NCI-H510A treated with DMSO at 0.1 percent for 48 hours (cell line): ENCODE measurements at regions not wholly inside any gene's neighbourhood (a gene's known extent, or its start where the extent isn't known, plus 50 kb on each side); places are given as distances from the start of the nearest gene placed in this dataset.

ENCODE experiments used
- DNase-seq: peaks from one replicate; lab custom pipeline; 2025; lab: John Stamatoyannopoulos, UW

DNA sequence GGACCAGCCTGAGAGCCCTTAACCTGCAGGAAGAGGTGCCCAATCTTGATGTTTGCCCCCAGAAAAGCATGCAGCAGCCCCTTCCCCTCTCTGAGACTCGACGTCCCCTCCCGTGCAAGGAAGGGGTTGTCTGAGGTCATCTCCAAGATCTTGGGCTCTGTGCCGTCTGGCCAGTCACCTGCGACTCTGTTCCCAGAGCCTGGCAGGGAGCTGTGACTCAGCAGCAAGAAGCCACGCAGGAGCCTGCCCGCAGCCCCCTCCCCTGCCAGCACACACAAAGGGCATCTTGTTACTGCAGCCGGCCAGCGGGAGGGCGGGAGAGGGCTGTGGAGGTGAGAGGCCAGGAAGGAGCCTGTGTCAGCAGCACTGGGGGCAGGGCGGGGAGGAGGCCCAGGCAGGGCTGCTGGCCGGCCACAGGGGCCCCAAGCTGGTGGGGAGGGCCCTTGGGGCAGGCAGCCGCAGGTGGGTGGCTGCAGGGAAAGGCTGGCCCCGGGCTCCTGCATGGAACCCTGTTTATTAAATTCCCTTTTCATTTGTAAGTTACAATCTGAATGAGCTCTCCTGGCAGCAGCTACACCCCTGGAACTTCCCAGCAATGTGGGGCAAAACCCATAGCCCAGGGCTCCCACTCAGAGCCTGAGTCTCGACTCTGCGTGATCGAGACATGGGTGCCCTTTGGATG, 103.7 kb upstream of the ZMIZ1 start:
- peak; percentile 77 for DNase-seq

DNA sequence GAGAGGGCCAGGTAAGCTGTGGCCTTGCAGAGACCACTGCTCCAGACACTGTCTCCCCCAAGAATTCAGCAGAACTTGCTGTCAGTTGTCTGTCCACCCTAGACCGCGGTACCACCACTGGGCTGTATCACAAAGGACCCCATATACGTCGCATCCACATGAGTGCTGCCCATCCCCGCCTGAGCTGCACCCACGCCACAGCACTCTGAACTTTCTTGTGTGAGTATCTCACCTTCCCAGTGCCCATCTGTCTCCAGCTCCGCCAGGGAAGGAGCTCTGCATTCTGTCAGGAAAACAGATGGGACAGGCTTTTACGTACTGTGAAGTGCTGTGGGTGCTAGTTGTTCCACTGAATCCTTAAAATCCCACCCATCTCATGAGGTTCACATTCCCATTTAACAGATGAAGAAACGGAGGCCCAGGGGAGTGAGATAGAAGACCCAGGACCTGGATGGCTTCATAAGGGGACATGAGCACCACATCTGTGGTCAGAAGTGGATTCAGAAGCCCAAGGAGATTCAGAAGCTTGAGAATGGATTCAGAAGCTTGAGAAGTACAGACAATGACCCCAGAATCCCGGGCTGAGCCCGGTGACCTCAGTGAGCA, 102.5 kb upstream of the ZMIZ1 start:
- no peak for DNase-seq

DNA sequence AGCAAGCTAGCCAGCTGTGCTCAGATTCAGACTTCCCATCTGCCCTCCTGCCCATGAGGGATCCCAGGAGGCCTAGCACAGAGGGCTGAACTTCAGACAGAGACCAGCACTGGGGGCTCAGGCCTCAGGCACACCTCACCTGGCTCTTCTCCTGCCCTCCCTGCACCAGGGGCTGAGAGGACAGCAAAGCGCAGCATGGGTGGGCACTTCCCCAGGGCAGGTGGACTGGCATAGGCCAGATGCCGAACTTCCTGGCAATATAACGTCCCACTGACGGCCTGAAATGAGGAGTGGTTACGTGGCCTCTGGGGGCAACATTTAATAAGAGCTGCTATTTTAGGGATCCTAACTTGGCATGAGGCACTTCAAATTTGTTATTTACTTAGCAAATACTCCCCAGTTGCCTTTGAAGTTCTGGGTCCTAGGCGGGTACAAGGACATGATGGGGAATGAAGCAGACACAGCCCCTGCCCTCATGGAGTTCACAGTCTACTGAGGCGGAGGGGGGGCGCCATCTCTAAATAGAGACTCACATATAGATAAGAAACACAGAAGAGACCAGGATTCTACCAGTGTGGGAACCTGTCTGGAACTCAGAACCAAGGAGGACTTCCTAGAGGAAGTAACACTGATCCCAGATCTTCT, 101.8 kb upstream of the ZMIZ1 start:
- no peak for DNase-seq

DNA sequence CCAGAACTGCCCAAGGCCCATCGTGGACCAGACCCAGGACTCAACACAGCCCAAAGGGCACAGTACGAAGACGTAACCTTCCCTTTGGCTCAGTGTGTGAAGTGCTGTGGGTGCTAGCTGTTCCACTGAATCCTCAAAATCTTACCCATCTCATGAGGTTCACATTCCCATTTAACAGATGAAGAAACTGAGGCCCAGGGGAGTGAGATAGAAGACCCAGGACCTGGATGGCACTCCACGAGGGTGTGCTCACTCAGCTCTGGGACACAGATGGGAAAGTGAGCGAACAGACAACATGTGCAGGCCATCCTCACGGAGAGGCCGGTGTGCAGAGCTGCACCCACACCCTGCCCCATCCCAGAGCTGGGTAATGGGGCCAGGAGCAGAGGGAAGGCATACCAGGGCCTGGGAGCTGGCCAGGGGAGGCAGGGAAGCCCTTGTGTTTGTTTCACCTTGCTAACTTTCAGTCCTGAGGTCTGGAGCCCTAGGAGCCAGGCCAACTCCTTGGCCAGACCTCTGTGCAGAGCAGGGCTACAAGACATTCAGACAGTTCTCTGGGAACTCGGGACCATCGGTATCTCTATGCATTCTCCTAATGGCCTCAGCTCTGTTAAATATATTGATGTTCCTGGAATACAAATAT, 100.3 kb upstream of the ZMIZ1 start:
- no peak for DNase-seq

DNA sequence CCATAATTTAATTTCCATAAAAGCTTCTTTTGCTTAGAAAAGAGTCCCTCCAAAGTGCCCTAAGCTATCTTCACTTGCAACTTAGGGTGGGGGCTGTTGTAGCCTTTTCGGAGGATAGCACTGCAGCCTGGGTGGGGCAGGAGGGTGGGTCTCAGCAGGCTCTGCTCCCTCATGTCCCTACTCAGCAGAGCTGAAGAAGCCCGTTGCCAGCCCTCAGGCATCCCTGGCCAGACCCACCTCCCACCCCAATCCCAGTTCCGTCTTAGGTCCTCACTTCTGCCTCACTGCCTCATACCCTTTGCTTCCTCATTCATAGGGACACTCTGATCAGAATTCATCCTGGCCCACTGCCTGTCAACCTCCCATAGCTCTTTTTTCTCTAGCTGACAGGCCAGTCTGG, 99.8 kb upstream of the ZMIZ1 start:
- no peak for DNase-seq

DNA sequence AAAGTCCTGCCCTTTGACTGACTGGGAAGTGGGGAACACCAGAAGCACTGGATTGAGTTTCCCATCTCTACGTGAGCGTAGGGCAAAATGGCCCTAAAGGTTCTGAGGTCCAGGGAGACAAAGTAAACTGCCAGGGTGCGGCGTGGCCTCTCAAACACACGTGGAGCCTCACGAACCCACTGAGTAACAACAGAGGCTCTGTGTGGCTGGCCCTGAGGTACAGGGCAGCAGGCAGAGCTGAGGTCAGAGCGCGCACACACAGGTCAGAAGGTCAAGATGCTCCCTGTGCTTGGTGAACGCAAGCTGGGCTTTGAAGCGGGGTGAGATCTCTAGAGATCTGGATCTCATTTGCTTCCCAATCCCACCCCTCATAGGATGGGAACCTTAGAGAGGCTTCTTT, 99.0 kb upstream of the ZMIZ1 start:
- DNase-seq, result no peak

DNA sequence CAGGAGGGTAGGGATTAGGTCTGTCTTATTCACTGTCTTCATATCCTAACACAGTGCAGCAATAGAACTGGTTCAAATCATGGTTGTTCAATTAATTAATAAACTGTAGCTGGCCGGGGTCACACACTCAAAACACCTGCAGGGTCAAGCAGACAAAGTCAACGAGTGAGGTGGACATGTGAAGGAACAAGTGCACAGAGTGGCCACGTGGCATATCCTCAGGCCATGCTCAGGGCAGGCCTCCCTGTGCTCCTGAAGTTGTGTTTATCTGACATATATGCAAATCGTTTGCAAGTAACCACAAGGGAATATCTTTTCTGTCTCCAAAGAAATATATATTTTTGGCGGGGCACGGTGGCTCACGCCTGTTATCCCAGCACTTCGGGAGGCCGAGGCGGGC, 98.5 kb upstream of the ZMIZ1 start:
- DNase-seq, result no peak

DNA sequence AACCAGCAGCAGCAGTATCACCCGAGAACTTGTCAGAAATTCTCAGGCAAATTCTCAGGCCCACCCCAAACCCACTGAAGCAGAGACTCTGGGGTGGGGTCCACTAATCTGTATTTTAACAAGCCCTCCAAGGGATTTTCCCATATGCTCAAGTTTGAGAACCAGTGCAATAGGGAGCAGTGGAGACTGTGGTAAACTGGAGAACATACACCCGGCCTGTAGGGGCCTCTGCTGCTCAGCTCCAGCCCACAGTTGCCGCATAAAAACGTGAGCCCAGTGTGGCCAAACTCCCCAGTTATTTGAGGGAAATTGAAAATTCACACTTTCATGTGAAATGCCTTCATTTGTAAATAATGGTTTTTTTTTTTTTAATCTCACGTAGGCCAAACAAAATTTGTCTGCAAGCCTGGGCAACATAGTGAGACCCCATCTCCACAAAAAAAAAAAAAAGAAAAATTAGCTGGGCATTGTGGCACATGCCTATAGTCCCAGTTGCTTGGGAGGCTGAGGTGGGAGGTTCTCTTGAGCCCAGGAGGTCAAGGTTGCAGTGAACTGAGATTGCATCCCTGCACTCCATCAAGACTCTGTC, 97.6 kb upstream of the ZMIZ1 start:
- no peak for DNase-seq

DNA sequence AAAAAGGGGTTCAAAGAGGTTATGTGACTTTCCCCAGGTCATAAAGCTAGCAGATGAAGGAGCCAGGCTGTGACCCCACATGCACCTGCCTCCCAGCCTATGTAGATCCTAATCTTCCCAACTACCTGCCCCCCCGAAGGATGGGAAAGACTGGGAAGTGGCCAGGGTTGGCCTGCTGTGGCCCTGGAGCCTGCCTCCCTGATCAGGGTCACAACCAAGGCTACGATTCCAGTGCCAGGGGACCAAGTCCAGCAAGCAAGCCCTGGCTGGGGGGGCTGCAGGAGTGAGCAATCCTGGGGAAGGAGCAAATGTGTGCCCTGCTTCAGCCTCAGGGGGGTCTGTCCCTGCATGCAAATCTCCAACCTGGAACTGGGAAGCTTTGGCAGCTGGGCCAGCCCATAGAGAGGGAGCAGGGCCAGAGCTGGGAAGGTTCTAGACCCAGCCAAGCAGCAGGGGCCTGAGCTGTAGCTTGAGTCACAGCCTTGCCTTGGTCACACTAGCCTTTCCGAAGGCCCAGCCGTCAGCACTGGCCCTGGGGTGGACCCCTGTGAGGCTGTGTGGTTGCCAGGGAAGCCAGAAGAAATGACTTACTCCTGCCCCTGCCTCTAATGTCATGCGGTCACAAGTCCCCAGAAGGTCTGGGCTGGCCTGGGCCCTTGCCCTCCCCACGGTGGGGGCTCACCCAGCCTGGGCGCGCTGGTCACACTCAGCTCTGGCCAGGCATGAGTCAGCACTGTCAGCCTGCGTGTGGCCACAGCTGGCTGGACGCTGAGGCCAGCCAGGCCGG, 96.4 kb upstream of the ZMIZ1 start:
- no peak for DNase-seq

DNA sequence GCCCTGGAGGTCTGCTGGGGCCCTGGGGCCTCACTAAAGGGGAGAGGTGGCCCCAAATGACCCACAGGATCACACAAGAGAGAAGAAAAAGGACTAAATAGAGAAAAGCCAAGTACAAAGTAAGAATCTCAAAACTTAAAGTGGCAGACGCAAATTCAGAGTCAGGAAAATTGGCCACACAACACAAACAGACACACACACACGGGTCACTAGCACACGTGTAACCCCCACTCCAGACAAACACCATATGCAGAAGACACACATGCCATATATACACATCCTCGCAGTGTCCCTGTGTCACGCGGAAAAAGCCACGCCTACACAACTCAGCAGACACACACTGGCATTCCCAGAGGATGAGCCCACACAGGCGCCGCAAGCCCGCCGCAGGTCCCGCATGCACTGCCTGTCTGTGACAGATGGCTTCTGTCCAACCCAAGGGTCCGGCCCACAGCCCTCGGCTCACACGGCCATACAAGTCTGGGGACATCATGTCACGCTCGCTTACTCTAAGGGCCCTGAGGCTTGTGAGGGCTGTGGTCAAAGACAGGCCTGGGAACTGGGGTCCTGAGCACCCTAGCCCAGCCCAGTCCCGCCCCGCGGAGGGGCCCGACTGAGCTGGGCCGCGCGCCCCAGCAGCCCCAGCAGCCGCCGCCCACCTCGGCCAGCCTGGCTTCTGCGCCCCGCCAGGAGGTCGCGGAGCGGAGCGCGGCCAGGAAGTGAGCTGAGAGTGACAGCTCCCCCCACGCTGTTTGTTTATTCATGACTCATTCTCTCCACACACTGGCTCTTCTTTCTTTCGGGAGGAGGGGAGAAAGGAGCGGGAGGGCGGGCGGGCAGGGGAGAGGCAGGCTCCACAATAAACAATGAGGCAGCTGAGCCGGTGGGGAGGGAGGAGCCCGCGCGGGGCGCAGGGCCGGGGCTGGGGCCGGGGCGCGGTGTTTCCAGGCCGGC, 95.5 kb upstream of the ZMIZ1 start:
- peak; percentile 94 for DNase-seq

DNA sequence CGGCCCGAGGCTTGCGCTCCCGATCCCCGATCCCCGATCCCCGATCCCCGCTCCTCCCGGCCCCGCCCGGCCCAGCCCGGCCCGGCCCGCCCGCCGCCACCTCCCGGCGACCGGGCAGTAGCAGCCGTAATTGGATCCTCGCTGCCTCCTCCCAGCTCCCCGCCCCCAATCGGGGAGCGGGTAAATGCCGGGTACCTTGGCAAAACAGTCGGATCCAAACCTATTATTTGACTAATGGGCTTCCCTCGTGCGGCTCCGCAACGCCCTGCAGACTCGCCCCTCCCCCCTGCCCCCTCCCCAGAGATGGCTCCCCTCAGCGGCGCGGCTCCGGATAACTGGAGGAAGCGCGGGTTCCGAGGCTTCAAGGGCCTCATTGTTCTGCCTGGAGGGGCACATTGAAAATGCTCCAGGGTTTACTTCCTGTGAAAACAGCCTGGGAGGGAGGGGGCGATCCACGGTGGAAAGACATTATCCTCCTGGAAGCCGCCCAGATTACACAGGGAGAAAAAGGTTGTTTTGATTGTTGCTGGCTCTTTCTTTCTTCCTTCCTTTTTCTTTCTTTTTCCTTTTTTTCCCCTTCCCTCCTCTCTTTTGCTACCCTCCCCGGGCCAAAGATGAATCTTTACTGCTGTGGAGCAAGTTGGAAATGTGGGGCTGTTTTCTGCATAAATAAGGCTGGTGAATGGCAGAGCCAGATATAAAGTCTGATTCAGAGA, 94.7 kb upstream of the ZMIZ1 start:
- peak; percentile 91 for DNase-seq

DNA sequence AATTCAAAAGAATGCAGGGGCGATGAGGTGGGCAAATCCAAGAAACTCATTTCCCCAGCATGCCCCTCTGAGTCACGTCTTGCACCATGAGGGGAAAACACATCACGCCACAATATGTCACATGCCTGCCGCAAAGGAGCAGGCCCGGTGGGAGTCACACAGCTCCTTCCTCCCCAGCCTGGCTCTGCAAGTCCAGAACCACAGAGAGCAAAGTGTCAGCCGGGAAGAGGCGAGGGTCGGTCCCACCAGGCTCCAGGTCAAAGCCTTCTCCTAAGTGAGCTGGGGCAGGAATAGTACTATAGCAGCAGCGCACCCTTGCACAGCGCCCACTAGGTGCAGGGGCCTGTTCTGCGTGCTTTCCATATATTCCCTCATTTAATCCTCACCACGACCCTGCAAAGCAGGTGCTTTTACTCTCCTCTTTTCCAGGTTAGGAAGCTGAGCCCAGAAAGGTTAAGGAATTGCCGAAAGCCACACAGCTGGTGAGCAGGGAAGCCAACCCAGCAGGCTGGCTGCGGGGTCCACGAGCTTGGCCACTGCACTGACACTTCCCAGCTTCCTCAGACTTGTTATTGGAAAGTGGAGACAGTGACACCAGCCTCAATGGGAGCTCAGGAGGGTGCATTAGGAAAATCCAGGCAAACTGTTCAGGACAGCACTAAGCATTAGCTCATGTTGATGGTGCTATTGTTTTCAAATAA, 94.0 kb upstream of the ZMIZ1 start:
- peak; percentile 69 for DNase-seq

DNA sequence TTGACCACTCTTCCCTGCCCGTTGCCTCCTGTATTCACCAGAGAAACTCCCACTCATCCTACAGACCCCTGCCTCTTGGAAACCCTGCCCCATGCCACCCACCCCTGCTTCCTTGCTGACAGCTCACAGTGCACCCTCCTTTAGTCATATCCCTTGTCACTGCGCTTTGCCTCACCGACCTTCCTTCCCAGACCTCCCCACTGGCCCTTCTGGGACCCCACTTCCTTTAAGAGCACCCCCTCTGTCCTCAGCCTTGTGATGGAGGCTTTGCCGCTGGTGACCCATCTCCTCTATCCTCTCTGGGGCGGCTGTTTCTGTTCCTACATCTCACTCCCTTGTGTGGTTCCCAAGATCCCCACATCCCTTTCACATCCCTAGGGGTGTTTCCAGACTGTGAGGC, 92.8 kb upstream of the ZMIZ1 start:
- DNase-seq, result no peak

DNA sequence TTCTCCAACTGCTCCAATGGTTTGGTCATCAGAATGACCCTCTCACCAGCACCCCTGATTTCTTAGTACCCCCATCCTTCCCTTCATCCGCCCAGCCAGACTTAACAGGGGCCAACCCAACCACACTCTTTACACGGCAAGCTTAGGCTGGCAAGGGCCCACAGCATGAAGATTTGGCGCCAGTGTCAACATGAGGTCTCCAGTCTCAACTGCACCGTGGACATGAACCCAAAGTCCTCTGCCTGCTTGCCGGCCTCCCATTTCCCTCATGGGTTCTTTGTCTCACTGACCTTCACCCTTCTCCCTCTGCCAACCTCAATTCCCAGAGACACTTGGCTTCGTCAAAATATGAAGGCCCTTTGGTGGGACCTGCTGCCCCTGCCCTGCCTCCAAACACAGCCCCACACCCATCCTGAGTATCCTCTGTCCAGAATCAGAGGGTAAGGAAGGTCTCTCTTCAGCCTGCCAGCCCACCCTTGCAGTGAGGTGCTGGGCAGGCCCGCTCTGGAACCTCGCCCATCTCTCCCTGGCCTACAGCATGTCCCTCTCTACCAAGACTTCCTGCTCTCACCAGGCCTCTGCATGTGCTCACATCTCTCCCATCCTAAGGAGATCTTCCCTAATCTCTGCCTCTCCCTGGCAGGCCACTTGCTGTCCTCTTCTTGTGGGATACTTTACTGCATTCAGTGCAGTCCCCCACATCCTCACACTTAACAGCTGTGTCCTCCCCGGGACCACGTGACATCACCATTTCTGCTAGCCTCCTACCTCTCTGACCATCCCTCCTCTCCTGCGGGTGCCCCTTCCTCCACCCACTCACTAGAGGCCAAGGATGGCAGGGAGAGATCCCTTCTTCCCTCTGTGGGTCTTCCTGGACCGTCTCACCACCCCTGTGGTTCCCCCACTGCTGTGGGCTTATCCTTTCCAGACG, 91.7 kb upstream of the ZMIZ1 start:
- no peak for DNase-seq

DNA sequence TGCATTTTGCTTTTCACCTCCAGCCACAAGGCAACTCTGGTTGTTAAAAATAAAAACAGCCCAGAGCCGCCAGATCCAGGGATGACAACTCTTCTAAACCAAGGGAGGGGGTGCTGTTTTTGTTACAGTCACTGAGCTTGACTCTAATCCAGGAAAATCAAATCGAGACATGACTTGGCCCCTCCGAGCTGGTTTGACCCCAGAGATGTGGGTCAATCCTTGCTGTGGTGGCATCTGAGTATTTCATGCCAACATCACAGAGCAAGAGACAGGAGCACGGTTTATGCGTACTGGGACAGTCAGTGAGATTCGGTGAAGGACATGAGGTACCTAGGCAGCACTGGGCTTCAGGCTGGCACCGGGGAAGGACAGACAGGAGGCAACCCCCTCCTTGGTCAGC, 88.8 kb upstream of the ZMIZ1 start:
- no peak for DNase-seq

DNA sequence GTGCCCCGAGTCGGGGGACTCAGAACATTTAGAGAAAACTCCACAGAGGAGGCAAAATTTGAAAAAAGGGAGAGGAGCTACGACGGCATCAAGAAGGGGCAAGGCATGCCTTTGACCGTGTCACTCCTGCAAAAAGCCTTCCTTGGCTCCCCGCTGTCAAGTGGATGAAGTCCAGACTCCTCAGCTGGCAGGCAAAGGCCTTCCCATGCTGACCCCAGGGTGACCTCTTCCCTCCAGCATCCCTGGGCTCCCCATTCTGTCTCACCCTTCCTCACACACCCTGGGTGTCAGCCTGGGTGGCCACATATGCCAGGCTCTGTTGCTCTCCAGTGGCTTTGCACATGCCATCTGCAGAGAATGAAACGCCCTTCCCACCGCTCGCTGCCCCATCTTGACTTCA, 88.4 kb upstream of the ZMIZ1 start:
- DNase-seq, result no peak

DNA sequence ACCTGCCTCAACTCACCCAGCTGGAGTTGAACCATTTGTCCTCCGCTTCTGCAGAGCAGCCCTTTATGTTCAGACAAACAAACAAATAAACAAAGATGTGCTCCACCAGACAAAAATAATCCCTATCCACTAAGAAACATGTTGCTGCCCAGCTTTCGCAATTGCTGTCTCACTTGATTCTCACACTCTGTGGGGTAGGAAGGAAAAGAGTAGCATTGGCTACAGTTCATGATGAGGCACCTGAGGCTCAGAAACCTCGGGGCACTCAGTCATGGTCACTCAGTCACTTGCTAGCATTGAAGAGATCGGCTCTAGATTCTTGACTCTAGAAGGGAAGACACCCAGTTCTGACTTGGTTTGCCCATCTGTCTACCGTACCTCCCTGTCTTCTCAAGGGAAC, 88.0 kb upstream of the ZMIZ1 start:
- no peak for DNase-seq

DNA sequence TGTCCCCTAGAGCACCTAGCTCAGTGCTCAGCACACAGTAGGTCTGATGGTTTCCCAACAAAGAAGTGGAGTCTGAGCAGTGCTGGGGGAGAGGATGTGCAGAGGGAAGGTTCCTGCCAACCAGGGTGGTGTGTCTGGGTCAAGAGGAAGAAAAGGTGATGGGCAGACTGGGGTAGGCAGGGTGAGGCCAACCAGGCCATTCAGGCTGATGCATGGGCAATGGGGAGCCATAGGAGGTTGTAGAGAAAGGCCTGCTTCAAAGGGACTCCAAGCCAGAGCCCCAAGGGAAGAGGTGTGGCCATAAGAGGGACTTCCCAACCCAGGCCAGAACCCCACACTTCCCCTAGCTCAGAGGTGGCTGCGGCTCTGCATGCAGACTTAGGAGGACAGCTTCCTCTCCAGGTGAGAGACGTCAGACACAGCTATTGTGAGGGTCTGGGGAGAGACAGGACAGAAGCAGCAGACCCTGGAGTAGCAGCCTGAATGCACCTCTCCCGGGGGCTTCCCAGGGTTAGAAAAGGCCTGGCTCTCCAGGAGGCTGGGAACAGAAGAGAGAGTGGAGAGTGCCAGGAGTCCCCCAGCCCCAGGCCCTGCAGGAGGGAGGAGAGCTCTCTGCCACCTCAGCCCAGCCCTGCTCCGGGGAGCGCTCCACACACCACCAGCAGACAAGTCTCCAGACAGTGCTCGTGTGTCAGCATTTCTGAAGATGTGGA, 87.4 kb upstream of the ZMIZ1 start:
- no peak for DNase-seq
